ENCODE measurements at regions not wholly inside any gene's neighbourhood (a gene's known extent, or its start where the extent isn't known, plus 50 kb on each side); places are given as distances from the start of the nearest gene placed in this dataset.

DNA sequence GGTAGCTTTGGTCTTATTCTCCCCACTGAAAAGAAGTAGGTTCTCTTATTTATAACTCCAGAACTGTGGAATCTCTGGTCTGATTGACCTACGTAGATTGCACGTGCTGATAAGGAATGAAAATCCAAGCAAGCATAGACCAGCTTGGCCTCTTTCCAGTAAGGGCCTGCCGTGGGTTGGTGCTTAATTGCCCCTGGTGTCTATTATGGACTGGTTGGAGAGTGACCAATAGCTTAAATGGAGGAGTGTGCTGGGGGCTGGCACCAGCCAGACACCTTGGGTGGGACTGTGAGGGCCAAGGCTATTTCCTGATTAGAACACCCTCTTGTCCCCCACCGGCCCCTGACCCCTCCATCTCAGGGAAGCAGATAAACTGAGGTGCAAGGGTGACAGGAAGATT, 74.0 kb downstream of the TENT5C start:
- H3K14ac ChIP-seq (replicated peaks; ENCODE audit: low read depth, low read length) = no peak overlapping the region
- in situ Hi-C loops (cut with MboI; ENCODE audit: low sequenced_read_pairs) (no loop called here), dilution Hi-C loops (cut with HindIII; ENCODE audit: low sequenced_read_pairs, unreplicated experiment) (no loop called here), intact Hi-C loops (cut with micrococcal nuclease) (no loop called here)
- no peak overlapping the region for H3K56ac ChIP-seq (ENCODE audit: extremely low read depth, insufficient read depth, low read length)
- no peak overlapping the region for H3K9ac ChIP-seq (ENCODE audit: low read depth, low read length)
- no peak overlapping the region for H2AK5ac ChIP-seq (ENCODE audit: low read depth, low read length)
- H3K4ac ChIP-seq (ENCODE audit: low read depth, low read length) = no peak overlapping the region
- no peak overlapping the region for H3K4me3 ChIP-seq (ENCODE audit: insufficient read depth, low read depth, low read length)
- no peak for DNase-seq
- no peak overlapping the region for H4K91ac ChIP-seq (ENCODE audit: insufficient read depth, low read depth, low read length)
- H4K20me1 ChIP-seq (ENCODE audit: insufficient read depth, low read length) = no peaks in the 10 kb centered on the region
- no peak overlapping the region for H2AK9ac ChIP-seq (replicated peaks; ENCODE audit: low read depth, low read length, poor library complexity)
- H2BK20ac ChIP-seq (ENCODE audit: low read depth, low read length) = no peak overlapping the region
- H2BK15ac ChIP-seq (ENCODE audit: low read depth, low read length) = no peak overlapping the region
- H3K4me1 ChIP-seq (ENCODE audit: control insufficient read depth, insufficient read depth, low read length) = peaks cover 11% of the 10 kb centered on the region
- H3K36me3 ChIP-seq (ENCODE audit: control insufficient read depth, insufficient read depth, low read length) = no peaks in the 10 kb centered on the region
- no peak overlapping the region for H4K8ac ChIP-seq (ENCODE audit: low read depth in 2 of 2, low read length in 2 of 2)
- peaks cover 16% of the 10 kb centered on the region for H3K9me1 ChIP-seq (ENCODE audit: insufficient read depth, low read length)
- 65% methylated on average over 2 of the region's 4 CpGs; no CpG with 5 or more reads in 1 of the 2 experiments for WGBS, 2 experiments (ENCODE audit: extremely low coverage in 2 of 2, insufficient read length in 1 of 2)
- ATAC-seq (ENCODE audit: low read depth) = no peak
- H3K27me3 ChIP-seq (ENCODE audit: control insufficient read depth, insufficient read depth, low read length) = no peaks in the 10 kb centered on the region
- no peak overlapping the region for H4K5ac ChIP-seq (ENCODE audit: low read depth, low read length)
- H3K23ac ChIP-seq (ENCODE audit: low read depth, low read length) = no peak overlapping the region
- TF ChIP-seq POLR2A (IDR thresholded peaks at IDR 0.05; ENCODE audit: low read depth, low read length) (no peak), FOS (IDR thresholded peaks at IDR 0.05; ENCODE audit: low read depth, low read length) (no peak), MAFK (IDR thresholded peaks at IDR 0.05; ENCODE audit: low read depth, low read length) (no peak), MAZ (IDR thresholded peaks at IDR 0.05; ENCODE audit: borderline replicate concordance, low read depth, low read length) (no peak), CEBPB (IDR thresholded peaks at IDR 0.05; ENCODE audit: low read depth, low read length) (no peak), CHD1 (IDR thresholded peaks at IDR 0.05; ENCODE audit: low read depth, low read length) (no peak), RCOR1 (IDR thresholded peaks at IDR 0.05; ENCODE audit: insufficient replicate concordance, low read length) (no peak), BHLHE40 (IDR thresholded peaks at IDR 0.05; ENCODE audit: low read depth, low read length) (no peak), MXI1 (IDR thresholded peaks at IDR 0.05; ENCODE audit: borderline replicate concordance, low read depth, low read length) (no peak), SMC3 (IDR thresholded peaks at IDR 0.05; ENCODE audit: low read depth, low read length) (no peak), RFX5 (IDR thresholded peaks at IDR 0.05; ENCODE audit: low read depth, low read length) (no peak), RAD21 (IDR thresholded peaks at IDR 0.05; ENCODE audit: low read length) (no peak)
- TF ChIP-seq, protein P1, sequence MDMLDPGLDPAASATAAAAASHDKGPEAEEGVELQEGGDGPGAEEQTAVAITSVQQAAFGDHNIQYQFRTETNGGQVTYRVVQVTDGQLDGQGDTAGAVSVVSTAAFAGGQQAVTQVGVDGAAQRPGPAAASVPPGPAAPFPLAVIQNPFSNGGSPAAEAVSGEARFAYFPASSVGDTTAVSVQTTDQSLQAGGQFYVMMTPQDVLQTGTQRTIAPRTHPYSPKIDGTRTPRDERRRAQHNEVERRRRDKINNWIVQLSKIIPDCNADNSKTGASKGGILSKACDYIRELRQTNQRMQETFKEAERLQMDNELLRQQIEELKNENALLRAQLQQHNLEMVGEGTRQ (IDR thresholded peaks at IDR 0.05; ENCODE audit: low read depth, low read length) = no peak
- TF ChIP-seq, protein P2, sequence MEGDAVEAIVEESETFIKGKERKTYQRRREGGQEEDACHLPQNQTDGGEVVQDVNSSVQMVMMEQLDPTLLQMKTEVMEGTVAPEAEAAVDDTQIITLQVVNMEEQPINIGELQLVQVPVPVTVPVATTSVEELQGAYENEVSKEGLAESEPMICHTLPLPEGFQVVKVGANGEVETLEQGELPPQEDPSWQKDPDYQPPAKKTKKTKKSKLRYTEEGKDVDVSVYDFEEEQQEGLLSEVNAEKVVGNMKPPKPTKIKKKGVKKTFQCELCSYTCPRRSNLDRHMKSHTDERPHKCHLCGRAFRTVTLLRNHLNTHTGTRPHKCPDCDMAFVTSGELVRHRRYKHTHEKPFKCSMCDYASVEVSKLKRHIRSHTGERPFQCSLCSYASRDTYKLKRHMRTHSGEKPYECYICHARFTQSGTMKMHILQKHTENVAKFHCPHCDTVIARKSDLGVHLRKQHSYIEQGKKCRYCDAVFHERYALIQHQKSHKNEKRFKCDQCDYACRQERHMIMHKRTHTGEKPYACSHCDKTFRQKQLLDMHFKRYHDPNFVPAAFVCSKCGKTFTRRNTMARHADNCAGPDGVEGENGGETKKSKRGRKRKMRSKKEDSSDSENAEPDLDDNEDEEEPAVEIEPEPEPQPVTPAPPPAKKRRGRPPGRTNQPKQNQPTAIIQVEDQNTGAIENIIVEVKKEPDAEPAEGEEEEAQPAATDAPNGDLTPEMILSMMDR (conservative IDR thresholded peaks at IDR 0.05; ENCODE audit: low read depth, low read length) = no peak
- TF ChIP-seq, protein P3, sequence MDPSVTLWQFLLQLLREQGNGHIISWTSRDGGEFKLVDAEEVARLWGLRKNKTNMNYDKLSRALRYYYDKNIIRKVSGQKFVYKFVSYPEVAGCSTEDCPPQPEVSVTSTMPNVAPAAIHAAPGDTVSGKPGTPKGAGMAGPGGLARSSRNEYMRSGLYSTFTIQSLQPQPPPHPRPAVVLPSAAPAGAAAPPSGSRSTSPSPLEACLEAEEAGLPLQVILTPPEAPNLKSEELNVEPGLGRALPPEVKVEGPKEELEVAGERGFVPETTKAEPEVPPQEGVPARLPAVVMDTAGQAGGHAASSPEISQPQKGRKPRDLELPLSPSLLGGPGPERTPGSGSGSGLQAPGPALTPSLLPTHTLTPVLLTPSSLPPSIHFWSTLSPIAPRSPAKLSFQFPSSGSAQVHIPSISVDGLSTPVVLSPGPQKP (IDR thresholded peaks at IDR 0.05; ENCODE audit: borderline replicate concordance, low read depth, low read length) = no peak
- CTCF ChIA-PET = no interaction called here
- no peak overlapping the region for H3K27ac ChIP-seq (ENCODE audit: insufficient read depth, low read length)
- H3K4me2 ChIP-seq (ENCODE audit: low read depth, low read length) = no peak overlapping the region
- H3K18ac ChIP-seq (ENCODE audit: low read depth, low read length) = no peak overlapping the region
- no peak overlapping the region for H2BK120ac ChIP-seq (ENCODE audit: low read depth, low read length)
- H3K79me1 ChIP-seq (ENCODE audit: low read depth in 1 of 2, low read length in 2 of 2) = peaks cover 0 to 3% of the 10 kb centered on the region in 2 experiments; a peak in 1 of 4 replicates
- no TSS peak for BruUV-seq (replicated peaks)
- no peak overlapping the region for H2AFZ ChIP-seq (replicated peaks; ENCODE audit: low read length, poor library complexity)
- no peaks in the 10 kb centered on the region for H3K9me3 ChIP-seq (ENCODE audit: control insufficient read depth, insufficient read depth, low read length)
- POLR2A ChIA-PET (ENCODE audit: unreplicated experiment) = no interaction called here
- no peak overlapping the region for H2BK5ac ChIP-seq (ENCODE audit: low read depth, low read length, poor library complexity, severe bottlenecking)

All from IMR-90 (cell line).